Stomach (tissue), 4 donors: ENCODE measurements at regions not wholly inside any gene's neighbourhood (a gene's known extent, or its start where the extent isn't known, plus 50 kb on each side); places are given as distances from the start of the nearest gene placed in this dataset.

Source experiments
- EP300 ChIP-seq: sonication (generic); formaldehyde crosslinking; IDR thresholded peaks from one replicate; pipeline ENCODE4 v1.6.1; 2017; ENCODE audit warnings: antibody characterized with exemption
- POLR2AphosphoS5 ChIP-seq, 3 donors: sonication (generic); formaldehyde crosslinking; IDR thresholded peaks; one replicate each; pipeline ENCODE4 v1.6.1; 2016; ENCODE audit warnings: antibody characterized with exemption in 3 of 3
- TF ChIP-seq, protein P1 (sequence below), 7 experiments: fragments of 450-650 bp in 4 of 7; fragments of 200-600 bp in 3 of 7; sonication (generic) in 3 of 7; IDR thresholded peaks; one replicate each; pipeline ENCODE4 v1.5.1; 2016 to 2019; ENCODE audit warnings: antibody characterized with exemption in 7 of 7, control low read depth in 2 of 7, mild to moderate bottlenecking in 1 of 7

DNA sequence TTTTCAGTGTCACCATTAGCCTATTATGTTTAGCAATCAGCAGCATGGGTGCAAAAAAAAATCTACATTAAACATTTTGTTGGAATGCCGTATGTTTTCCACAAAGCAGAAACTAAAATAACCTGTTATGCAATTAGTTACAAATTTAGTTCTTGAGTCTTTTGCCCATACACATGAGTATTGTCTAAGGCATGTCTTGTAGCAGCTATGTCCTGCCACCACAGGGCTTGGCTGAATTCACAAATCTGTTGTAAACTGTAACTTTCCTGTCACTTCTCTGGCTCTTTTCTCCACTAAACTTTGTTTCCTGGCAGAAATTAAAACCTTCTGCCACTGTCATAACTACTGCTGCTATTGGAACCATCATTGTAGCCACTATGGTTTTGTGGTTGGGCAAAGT, 277.9 kb upstream of the SPRY2 start:
- TF ChIP-seq POLR2AphosphoS5 (IDR thresholded peaks at IDR 0.05) (no peak), EP300 (no peak)
- TF ChIP-seq, protein P1, sequence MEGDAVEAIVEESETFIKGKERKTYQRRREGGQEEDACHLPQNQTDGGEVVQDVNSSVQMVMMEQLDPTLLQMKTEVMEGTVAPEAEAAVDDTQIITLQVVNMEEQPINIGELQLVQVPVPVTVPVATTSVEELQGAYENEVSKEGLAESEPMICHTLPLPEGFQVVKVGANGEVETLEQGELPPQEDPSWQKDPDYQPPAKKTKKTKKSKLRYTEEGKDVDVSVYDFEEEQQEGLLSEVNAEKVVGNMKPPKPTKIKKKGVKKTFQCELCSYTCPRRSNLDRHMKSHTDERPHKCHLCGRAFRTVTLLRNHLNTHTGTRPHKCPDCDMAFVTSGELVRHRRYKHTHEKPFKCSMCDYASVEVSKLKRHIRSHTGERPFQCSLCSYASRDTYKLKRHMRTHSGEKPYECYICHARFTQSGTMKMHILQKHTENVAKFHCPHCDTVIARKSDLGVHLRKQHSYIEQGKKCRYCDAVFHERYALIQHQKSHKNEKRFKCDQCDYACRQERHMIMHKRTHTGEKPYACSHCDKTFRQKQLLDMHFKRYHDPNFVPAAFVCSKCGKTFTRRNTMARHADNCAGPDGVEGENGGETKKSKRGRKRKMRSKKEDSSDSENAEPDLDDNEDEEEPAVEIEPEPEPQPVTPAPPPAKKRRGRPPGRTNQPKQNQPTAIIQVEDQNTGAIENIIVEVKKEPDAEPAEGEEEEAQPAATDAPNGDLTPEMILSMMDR (IDR thresholded peaks at IDR 0.05), result no peak
